IPS DF 19.7 (cell line): ENCODE measurements at regions not wholly inside any gene's neighbourhood (a gene's known extent, or its start where the extent isn't known, plus 50 kb on each side); places are given as distances from the start of the nearest gene placed in this dataset.

Experiments
- DNase-seq: peaks from one replicate; pipeline ENCODE4 v3.0.0-alpha.2; 2013; ENCODE audit warnings: low read depth, low spot score

DNA sequence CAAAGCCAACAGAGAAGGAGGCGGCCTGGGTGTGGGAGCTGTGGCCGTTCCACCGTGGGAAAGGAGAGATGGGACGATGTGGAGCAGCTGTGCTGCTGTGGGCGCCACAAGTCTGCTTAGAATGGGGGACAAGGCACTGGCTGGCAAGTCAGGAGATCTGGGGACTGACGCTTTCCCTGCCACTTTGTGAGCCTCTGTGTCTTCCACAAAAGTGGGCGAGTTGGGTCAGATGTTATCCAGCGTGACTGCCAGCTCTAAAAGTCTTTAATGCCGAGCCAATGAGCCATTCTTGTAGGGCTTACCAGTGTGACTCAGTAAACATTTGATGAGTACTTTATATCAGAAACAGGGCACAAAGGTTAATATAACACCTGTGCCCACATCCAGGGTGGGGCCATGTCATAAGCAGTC is 113.6 kb upstream of the MGAT5 start:
- DNase-seq: no peak

DNA sequence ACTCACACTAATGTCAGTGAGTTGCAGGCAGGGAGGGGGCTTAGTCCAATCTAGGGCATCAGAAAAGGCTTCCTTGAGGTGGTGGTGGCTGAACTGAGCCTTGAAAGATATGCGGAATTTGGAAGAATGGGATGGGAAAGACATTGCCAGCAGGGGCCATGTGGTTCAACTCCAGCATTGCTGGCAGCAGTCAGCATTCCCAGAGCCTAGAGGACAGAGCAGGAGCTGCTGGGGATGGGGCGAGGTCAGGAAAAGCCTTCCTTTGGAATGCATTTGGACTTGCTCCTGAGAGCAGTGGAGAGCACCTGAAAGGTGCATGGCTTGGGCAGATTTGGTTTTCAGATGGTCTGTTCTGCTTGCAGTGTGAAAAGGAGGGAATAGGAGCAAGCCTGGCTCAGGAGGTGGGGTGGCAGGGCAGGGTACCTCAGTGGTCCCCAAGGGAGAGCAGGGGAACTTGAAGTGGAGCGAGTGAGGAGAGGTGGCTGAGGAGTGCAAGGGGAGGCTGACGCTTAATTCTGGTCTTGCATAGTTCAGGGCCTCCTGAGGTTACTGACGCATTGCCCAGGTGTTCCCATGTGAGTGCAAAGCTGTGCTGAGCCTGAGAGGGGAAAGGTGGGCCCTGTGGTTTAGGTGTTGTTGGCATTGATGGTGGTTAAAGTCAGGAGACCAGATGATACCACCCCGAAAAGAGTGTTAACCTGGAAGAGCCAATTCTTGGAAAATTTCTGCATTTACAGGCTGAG is 112.1 kb upstream of the MGAT5 start:
- DNase-seq: no peak

DNA sequence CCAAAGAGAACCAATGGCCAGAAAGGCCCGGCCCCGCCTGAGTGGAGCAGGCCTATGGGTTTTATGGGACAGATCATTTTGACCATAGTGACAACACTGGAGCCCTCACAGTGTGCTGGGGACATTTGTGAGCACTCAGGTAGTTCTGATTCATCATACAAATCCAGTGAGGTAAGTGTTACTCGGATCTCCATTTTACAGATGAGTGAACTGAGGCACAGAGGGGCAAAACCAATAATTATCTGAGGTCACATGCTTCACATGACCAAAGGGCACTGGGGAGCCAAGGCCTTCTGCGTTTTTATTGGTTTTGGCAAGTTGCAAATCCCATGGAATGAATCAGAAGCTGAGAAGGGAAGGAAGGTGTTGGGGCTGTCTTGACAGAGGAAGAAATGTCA is 111.5 kb upstream of the MGAT5 start:
- no peak for DNase-seq

DNA sequence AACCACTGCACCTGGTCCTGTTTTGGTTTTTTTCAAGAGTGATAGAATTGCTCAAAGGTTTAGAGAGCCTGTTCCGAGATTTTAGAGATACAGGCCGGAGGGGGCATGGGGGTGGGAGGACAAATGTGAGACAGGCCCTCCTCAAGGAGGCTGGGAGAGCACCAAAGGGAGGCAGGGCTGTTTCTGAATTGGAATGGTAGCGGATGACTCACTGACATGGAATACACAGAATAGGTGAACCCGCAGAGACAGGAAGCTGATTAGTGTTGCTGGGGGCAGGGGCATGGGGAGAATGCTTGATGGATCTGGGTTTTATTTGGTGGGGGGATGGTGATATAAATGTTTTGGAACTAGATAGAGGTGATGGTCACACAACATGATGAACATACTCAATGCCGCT is 111.0 kb upstream of the MGAT5 start:
- DNase-seq: no peak

DNA sequence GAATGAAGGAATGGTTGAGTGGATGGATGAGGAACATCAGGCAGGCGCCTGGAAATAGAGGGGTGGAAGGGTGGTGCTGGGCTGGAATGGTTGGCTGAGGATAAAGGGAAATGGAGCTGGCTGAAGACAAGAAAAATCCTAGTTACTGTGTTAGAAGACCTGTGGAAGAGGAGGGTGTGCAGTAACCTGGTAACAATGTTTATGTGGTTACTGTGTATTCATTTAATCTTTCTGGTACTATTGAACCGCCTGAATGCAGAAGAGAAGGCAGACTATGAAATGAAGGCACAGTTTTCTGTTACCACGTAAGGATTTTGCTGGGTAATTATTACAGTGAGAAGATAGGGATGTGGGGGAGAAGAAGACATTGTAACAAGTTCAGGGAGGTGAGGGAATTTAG is 110.3 kb upstream of the MGAT5 start:
- no peak for DNase-seq

DNA sequence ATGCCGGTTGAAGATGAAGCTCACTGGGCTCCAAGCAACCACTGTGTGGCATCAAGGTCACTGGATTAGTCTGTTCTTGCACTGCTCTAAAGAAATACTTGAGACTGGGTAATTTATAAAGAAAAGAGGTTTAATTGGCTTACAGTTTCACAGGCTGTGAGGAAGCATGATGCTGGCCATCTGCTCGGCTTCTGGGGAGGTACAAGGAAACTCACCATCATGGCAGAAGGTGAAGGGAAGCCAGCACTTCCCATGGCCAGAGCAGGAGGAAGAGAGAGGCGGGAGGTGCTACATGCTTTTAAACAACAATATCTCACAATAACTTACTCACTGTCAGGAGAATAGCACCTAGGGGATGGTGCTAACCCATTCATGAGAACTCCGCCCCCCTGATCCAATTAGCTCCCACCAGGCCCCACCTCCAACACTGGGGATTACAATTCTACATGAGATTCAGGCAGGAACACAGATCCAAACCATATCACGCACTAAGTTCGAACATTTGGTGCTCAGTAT is 109.7 kb upstream of the MGAT5 start:
- DNase-seq: no peak

DNA sequence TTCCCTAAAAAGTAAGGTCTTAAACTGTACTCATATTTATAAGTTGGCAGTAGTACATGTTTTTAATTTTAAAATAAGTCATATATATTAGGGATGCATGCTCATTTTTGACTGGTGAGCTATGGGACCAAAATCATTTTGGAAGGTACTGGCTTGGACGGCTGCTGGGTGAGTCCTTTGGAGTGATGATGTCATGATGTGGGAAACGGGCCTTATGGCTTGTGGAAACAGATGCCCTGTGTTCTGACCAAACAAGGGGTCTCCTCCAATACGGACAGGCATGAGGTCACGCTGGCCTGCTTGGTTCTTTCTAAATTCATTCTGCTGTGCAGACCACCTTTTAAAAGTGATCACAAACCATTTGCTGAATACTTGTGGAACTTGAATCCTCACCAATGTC is 109.2 kb upstream of the MGAT5 start:
- DNase-seq: no peak

DNA sequence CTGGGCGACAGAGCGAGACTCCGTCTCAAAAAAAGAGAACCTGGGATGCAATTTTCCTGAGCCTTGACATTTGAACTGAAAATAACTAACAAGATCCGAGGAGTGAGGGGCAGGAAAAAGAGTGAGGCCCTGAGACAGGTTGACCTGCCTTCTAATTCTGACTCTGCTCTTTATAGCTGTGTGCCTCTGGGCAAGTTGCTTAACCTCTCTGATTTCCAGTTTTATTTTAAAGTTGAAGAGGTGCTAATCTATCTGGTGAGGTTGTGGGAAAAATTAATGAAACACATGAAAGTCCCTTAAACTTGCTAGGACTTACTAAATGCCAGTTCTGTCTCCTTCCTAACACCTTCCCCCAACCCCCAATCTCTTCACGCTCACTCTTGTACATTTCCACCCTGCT is 108.4 kb upstream of the MGAT5 start:
- no peak for DNase-seq

DNA sequence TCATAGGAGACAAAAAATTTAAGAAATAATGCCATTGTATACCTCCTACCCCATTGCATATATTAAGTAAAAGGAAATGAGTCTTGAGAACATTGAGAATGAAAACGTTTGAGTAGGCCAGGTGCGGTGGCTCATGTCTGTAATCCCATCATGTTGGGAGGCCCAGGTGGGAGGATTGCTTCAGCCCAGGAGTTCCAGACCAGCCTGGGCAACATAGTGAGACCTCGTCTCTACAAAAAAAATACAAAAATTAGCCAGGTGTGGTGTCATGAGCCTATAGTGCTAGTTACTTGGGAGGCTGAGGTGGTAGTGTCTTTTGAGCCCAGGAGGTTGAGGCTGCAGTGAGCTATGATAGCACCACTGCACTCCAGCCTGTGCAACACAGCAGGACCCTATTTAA is 107.7 kb upstream of the MGAT5 start:
- DNase-seq: no peak

DNA sequence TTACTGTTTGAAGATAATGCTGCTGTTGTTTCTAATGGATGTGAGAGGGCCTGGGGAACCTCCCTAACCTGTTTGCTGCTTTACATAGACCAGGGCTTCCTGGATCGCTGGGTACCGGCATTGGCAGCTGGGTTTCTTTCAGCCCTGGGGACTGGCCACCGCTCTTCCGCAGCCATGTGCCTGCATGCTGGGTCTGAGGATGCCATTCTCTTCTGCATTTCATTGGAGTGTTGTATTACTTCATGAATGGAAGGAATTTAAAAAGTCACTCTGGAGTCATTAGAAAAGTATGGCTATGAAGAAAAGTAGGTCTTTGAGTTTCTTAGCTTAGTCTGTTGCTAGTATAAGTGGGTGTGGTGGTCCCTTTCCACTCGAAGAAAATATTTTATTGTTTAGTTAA is 107.3 kb upstream of the MGAT5 start:
- no peak for DNase-seq

DNA sequence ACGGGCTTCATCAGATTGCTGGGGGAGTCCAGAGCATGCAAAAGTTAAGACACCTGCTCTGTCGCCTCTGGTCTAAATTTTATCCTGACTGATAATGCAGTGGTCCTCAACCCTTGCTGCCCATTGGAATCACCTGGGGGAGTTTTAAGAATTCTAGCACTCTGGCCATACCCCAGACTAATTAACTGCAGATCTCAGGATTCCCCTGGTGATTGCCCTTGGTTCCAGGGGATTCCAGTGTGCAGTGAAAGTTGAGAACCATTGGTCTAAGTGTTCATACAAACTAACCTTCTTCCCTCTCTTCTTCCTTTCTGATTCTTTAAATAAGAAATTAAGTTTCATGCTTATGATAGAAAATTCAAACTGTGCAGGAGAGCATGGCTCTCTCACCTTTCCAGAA is 105.7 kb upstream of the MGAT5 start:
- no peak for DNase-seq

DNA sequence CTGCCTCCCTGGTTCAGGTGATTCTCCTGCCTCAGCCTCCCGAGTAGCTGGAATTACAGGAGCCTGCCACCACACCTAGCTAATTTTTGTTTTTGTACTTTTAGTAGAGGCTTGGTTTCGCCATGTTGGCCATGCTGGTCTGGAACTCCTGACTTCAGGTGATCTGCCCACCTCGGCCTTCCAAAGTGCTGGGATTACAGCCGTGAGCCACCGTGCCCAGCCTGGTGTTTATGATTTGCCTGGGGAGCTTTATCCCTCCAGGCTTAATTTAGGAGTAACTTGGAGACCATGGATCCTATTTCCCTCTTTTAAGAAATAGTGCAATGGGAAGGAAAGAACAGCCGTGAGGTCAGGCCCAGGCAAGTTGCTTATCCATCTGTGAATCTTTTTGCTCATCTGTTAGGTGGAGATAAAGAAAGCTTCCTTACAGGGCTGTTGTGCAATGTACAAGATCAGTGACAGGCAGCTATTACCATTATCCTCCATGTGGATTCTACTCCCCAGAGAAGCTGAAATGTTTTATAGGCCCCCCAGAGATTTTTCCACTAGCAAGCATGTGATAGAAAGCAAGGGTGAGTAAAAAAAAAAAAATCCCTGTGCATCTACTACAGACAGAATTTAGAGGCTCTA is 104.9 kb upstream of the MGAT5 start:
- DNase-seq: no peak

DNA sequence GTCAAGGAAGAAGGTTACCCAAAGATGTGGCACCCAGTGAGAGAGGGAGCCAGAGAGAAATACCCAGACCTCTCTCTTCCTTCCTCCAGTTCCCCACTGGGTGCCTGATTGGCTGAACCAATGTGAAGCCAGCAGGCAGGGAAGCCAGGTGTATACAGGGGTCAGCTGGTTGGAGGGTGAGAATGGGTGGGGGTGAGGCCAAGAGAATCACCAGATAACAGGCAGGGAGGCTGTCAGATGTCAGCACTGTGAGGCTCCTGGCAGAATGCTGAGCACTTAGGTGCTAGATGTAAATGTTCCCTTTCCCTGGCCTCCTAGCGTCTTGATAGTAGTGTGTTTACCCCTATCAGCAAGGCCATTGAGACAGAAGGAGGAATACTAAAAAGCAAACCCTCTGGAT is 104.0 kb upstream of the MGAT5 start:
- no peak for DNase-seq

DNA sequence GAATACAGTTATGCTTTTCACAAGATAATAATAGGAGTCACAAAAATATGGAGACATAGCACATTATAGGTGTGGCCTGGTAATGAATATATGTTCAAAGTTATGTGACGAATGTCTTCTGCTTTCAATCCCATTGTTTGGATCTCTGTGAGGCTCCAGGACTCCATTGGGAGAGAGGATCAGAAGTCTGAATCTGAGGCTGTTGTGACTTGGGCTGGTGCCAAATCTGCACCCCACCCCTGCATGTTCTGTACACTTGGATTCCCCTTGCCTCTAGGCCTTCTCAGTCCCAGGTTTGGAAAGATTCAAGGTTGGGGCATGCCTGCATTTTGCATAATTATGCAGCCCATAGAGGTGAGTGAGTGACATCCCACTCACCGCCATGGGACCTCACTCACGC is 103.1 kb upstream of the MGAT5 start:
- DNase-seq: no peak

DNA sequence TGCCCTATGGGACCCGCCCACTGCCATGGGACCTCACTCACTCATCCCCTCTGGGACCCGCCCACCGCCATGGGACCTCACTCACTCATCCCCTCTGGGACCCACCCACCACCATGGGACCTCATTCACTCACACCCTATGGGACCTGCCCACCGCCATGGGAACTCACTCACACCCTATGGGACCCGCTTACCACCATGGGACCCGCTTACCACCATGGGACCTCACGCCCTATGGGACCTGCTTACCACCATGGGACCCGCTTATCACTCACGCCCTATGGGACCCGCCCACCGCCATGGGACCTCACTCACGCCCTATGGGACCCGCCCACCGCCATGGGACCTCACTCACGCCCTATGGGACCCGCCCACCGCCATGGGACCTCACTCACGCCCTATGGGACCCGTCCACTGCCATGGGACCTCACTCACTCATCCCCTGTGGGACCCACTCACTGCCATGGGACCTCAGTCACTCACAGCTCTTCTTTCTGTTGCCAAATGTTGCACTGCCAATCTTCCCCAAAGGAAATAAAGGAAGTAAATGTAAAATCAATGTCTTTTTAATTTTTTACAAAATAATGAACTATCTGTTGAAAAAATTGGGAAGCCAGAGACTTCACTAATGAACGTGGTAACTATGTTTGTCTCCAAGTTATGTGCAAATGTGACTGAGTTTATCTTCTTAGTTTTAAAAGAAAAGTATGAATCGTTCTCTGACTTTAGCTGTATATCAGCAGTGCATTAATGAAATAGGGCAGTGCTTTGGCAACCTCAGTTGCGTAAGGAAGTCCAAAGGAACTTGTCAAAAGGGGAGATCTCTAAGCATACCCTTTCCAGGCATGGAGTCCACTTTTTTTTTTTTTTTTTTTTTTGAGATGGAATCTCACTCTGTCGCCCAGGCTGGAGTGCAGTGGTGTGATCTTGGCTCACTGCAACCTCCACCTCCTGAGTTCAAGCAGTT is 101.5 kb upstream of the MGAT5 start:
- DNase-seq: no peak

DNA sequence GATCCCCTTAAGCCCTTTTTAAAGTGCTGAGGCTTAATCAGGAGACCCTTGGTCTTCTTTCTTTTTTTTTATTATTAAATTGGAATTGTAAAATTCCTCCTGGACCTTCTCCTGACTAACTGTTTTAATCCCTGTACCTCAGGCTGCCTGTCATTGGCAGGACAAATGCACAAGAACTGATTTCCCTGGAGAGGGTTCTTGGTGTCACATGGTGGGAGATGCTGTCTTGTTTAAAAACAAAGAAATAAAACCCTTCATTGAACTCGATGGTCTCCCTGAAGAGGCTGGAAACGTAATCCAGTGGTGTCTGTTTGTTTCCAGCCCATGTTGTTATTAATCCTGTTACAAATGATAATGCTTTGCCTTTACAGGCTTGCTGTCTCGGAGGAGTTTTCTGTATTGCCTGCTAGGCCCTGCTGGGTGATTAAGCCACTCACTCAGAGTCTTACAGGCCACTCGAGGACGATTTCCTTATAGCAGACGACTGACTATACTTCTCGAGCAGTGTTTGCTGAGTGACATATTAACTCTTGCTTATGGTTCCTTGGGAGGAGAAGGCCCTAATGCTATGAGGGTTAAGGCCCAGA is 100.5 kb upstream of the MGAT5 start:
- no peak for DNase-seq

DNA sequence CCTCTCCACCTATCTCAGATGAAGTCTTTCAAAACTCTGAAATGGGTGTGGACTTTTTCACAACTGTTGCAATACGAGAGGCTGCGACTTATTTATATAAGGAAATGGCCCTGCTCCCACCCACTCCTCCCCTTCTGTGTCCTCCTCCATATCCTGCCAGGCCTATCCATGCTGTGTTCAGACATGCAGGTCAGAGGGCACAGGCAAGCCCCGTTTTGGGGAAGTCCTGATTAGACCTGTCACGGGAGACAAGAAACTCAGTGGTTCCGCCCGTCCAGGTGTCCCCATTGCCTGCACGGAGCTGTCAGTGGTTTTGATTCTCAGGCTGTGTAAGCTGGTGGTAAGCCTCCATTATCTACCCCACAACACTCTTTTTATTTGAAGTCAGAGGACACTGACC is 99.6 kb upstream of the MGAT5 start:
- no peak for DNase-seq

DNA sequence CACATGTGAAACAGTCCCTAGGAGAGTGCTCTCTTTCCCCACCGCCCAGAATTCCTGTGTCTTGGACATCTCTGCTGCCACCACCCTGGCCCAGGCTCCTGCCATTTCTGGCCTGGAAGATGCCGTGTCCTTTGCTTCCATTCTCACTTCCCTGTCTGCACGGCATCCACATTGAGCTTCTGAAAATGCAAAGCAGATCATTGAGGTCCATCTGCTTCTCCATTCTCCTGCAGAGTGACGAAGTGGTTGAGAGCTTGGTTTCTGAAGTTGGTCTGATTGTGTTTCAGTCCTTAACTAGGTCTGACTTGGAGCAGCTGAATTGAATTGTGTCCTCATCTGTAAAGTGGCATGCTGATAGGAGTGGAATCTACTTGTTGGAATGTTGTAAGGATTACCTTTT is 98.7 kb upstream of the MGAT5 start:
- no peak for DNase-seq

DNA sequence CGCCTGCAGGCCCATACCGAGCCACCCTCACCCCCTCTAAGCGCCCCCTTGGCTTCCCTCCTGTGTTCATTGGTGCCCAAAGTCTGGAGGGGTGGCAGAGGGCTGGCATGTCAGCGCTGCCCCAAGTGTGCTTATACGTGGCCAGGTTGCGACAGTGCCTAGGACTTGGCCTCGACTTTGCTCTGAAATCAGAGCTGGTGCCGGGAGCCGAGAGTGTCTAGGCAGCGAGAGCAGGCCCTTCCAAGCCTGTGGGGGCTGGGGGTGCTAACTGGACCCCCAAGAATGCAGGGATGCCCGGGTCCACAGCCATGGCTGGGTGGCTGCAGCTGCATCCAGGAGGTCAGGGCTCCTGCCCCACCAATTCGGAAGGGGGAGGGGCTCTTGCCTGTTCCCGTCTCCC is 95.6 kb upstream of the MGAT5 start:
- DNase-seq: no peak

DNA sequence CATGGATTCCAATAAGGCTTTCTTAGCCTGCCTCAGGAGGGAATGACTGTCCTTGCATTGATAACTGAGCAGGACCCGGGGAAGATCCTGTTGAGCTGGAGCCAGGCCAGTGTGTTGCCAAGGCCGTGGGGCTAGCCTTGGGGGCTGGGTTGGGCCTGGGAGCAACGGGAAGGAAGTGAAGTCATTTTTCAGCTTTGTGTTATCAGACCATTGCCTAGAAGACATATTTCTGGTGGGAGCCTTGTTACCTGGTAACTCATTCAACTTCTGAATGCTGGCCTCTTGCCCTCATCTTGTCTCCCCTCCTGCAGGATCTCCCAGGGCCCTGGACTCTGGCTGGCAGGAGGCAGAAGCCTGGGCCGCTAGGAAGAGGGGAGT is 92.7 kb upstream of the MGAT5 start:
- DNase-seq: no peak

DNA sequence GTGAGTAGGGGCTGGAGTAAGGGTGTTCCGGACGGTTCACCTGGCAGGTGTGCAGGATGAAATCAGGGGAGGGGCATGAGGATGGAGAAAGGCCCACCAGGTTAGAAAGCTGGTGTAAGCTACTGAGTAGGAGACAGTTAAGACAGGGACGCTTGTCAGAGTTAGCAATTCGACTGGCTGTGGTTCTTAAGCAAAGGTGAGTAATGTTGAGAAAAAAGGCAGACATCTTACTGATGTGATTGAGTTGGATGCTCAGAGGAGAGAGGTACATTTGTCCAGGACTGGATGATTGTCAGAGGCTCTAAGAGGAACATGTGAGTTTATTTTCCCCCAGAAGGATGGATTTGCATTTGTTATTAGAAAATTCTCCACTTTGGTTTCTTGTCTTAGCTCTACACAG is 90.5 kb upstream of the MGAT5 start:
- no peak for DNase-seq

DNA sequence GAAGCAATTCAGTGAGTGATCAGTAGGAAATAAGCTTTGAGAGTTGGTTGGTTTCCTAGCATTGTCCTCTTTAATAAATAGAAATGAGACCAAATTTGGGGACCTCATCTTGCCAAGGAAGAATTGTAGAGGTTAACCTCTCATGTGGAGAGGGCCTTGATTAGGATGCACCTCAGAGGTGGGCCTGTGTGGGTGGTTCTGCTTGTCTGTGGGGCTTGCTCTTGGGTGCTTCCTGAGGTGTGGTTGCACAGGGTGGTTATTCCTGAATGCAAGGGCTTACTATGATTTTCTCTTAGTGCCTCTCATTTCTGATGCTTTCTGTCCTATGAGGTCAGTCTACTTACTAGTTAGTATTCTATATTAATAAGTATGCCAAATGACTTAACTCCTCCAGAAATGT is 89.6 kb upstream of the MGAT5 start:
- no peak for DNase-seq
